IMR-90 (cell line): ENCODE measurements at regions not wholly inside any gene's neighbourhood (a gene's known extent, or its start where the extent isn't known, plus 50 kb on each side); places are given as distances from the start of the nearest gene placed in this dataset.

Experiments
- ATAC-seq: fragments of 200-7000 bp; cut with Tn5 transposase; 2 replicates; pipeline ENCODE4 v1.9.1; 2020; ENCODE audit warnings: low read depth, mild to moderate bottlenecking, moderate library complexity
- BruUV-seq: library from RNA; stranded (reverse); fragments of 400-500 nt; replicated peaks from 2 replicates; lab custom pipeline; 2021; lab: Mats Ljungman, UMichigan
- CTCF ChIA-PET: fragments of 300-600 bp; formaldehyde crosslinking; extraction: SDS; loops from one replicate; lab custom pipeline; 2021; ENCODE audit warnings: antibody characterized with exemption; lab: Yijun Ruan, JAX
- POLR2A ChIA-PET: fragments of 300-600 bp; sonication (Branson Sonifier 250); formaldehyde crosslinking; loops from one replicate; lab custom pipeline; 2022; ENCODE audit warnings: antibody characterized with exemption; ENCODE audit not compliant: unreplicated experiment; lab: Charles Lee
- DNase-seq: peaks from one replicate; pipeline ENCODE4 v3.0.0; 2013
- H2AFZ ChIP-seq: replicated peaks from 2 replicates; pipeline ENCODE3; 2013; ENCODE audit warnings: low read length, mild to moderate bottlenecking; ENCODE audit not compliant: poor library complexity
- H2AK5ac ChIP-seq: 2 replicates; pipeline ENCODE4 v1.6.1; 2013; ENCODE audit warnings: low read depth, low read length, inconsistent platforms
- H2AK9ac ChIP-seq: replicated peaks from 2 replicates; pipeline ENCODE3; 2013; ENCODE audit warnings: mild to moderate bottlenecking, low read depth, low read length, moderate library complexity; ENCODE audit not compliant: poor library complexity
- H2BK120ac ChIP-seq: 2 replicates; pipeline ENCODE4 v1.6.1; 2013; ENCODE audit warnings: low read depth, low read length, inconsistent platforms
- H2BK15ac ChIP-seq: 3 replicates; pipeline ENCODE4 v1.6.1; 2013; ENCODE audit warnings: low read depth, low read length, inconsistent platforms
- H2BK20ac ChIP-seq: 2 replicates; pipeline ENCODE4 v1.6.1; 2013; ENCODE audit warnings: low read depth, mild to moderate bottlenecking, inconsistent platforms, low read length, moderate library complexity
- H2BK5ac ChIP-seq: 2 replicates; pipeline ENCODE4 v1.6.1; 2013; ENCODE audit warnings: mild to moderate bottlenecking, low read depth, low read length, inconsistent platforms; ENCODE audit not compliant: poor library complexity, severe bottlenecking
- H3K14ac ChIP-seq: replicated peaks from 2 replicates; pipeline ENCODE4 v1.6.1; 2013; ENCODE audit warnings: low read depth, low read length, inconsistent platforms
- H3K18ac ChIP-seq: 2 replicates; pipeline ENCODE4 v1.6.1; 2013; ENCODE audit warnings: low read depth, low read length, control low read depth
- H3K23ac ChIP-seq: 2 replicates; pipeline ENCODE4 v1.6.1; 2013; ENCODE audit warnings: low read depth, low read length, inconsistent platforms
- H3K27ac ChIP-seq: 2 replicates; pipeline ENCODE4 v1.5.1; 2013; ENCODE audit warnings: mild to moderate bottlenecking, control low read depth, low read length; ENCODE audit not compliant: insufficient read depth
- H3K27me3 ChIP-seq: 2 replicates; pipeline ENCODE4 v1.6.1; 2013; ENCODE audit warnings: low read length; ENCODE audit not compliant: control insufficient read depth, insufficient read depth
- H3K36me3 ChIP-seq: 2 replicates; pipeline ENCODE4 v1.6.1; 2013; ENCODE audit warnings: low read length, mixed read lengths; ENCODE audit not compliant: control insufficient read depth, insufficient read depth
- H3K4ac ChIP-seq: 2 replicates; pipeline ENCODE4 v1.6.1; 2013; ENCODE audit warnings: low read depth, low read length, inconsistent platforms
- H3K4me1 ChIP-seq: 2 replicates; pipeline ENCODE4 v1.6.1; 2013; ENCODE audit warnings: low read length, mixed read lengths; ENCODE audit not compliant: control insufficient read depth, insufficient read depth
- H3K4me2 ChIP-seq: 2 replicates; pipeline ENCODE4 v1.6.1; 2013; ENCODE audit warnings: low read depth, mild to moderate bottlenecking, control low read depth, low read length, moderate library complexity
- H3K4me3 ChIP-seq: 2 replicates; pipeline ENCODE4 v1.5.1; 2013; ENCODE audit warnings: low read depth, mild to moderate bottlenecking, control low read depth, low read length, moderate library complexity; ENCODE audit not compliant: insufficient read depth
- H3K56ac ChIP-seq: 2 replicates; pipeline ENCODE4 v1.6.1; 2013; ENCODE audit warnings: low read length, inconsistent platforms; ENCODE audit not compliant: insufficient read depth; ENCODE audit errors: extremely low read depth
- H3K79me1 ChIP-seq, 2 experiments: 2 replicates each; pipeline ENCODE4 v1.6.1; 2013; ENCODE audit warnings: low read length in 2 of 2, inconsistent platforms in 1 of 2, low read depth in 1 of 2
- H3K9ac ChIP-seq: 2 replicates; pipeline ENCODE4 v1.6.1; 2013; ENCODE audit warnings: low read depth, low read length, control low read depth
- H3K9me1 ChIP-seq: 2 replicates; pipeline ENCODE4 v1.6.1; 2013; ENCODE audit warnings: low read length, inconsistent platforms; ENCODE audit not compliant: insufficient read depth
- H3K9me3 ChIP-seq: 2 replicates; pipeline ENCODE4 v1.6.1; 2013; ENCODE audit warnings: low read length; ENCODE audit not compliant: control insufficient read depth, insufficient read depth
- H4K20me1 ChIP-seq: 2 replicates; pipeline ENCODE4 v1.6.1; 2013; ENCODE audit warnings: low read length, inconsistent platforms; ENCODE audit not compliant: insufficient read depth
- H4K5ac ChIP-seq: 2 replicates; pipeline ENCODE4 v1.6.1; 2013; ENCODE audit warnings: mild to moderate bottlenecking, low read depth, low read length, control low read depth
- H4K8ac ChIP-seq, 2 experiments: 2 replicates each; pipeline ENCODE4 v1.6.1; 2013; ENCODE audit warnings: low read depth in 2 of 2, low read length in 2 of 2, control low read depth in 1 of 2, inconsistent platforms in 1 of 2
- H4K91ac ChIP-seq: 2 replicates; pipeline ENCODE4 v1.6.1; 2013; ENCODE audit warnings: low read depth, low read length, inconsistent platforms; ENCODE audit not compliant: insufficient read depth
- MAFK ChIP-seq: IDR thresholded peaks from 2 replicates; pipeline ENCODE4 v1.6.1; 2012; ENCODE audit warnings: low read depth, low read length, improper control_type of control experiment
- NFE2L2 ChIP-seq: fragments of 150-350 bp; IDR thresholded peaks from 2 replicates; pipeline ENCODE4 v1.6.1; 2016; ENCODE audit warnings: low read depth, mild to moderate bottlenecking, low read length
- RFX5 ChIP-seq: IDR thresholded peaks from 2 replicates; pipeline ENCODE4 v1.8.0; 2012; ENCODE audit warnings: low read depth, mild to moderate bottlenecking, low read length, moderate library complexity
- WGBS, 2 experiments: methylation state at CpG; one replicate each; pipeline versions ENCODE4 v1.1.5 to v1.1.7; 2013; ENCODE audit warnings: missing lambda C conversion rate in 2 of 2; ENCODE audit not compliant: insufficient read length in 1 of 2; ENCODE audit errors: extremely low coverage in 2 of 2; 5-methylcytosine and 5-hydroxymethylcytosine counted together
- dilution Hi-C: fragments of 300-500 bp; cut with HindIII; formaldehyde crosslinking; loops from one replicate; pipeline ENCODE4 v1.14.3; 2018; ENCODE audit warnings: low sequenced_read_pairs; ENCODE audit not compliant: unreplicated experiment
- in situ Hi-C: fragments of 300-500 bp; cut with MboI; formaldehyde crosslinking; loops from 3 replicates; pipeline ENCODE4 v1.14.3; 2019; ENCODE audit warnings: low sequenced_read_pairs, inconsistent platforms, mixed read lengths
- intact Hi-C: fragments of 100-400 bp; cut with micrococcal nuclease; formaldehyde crosslinking; loops from 2 replicates; pipeline ENCODE4 v1.10.0; 2022

- no peaks in the 10 kb centered on the region for H3K9me3 ChIP-seq
- no peaks in the 10 kb centered on the region for H4K20me1 ChIP-seq
- H3K4me3 ChIP-seq, result no peak overlapping the region
- H3K23ac ChIP-seq, result peak overlapping the region; percentile 74; the same call in 1 of the 2 replicates
- peak overlapping the region; percentile 89 for H2BK20ac ChIP-seq
- peak overlapping the region; percentile 77; the same call in 1 of the 3 replicates for H2BK15ac ChIP-seq
- H3K4me2 ChIP-seq, result no peak overlapping the region
- H4K5ac ChIP-seq, result peak overlapping the region; percentile 37; the same call in 1 of the 2 replicates
- H2BK120ac ChIP-seq, result peak overlapping the region; percentile 92
- ATAC-seq (peak; percentile 8; the same call in 1 of the 2 replicates), DNase-seq (peak; percentile 81)
- H2AK5ac ChIP-seq, result peak overlapping the region; percentile 95
- H4K8ac ChIP-seq, result peak overlapping the region; percentile 32 to 78; a peak in 3 of 4 replicates
- no peaks in the 10 kb centered on the region for H3K27me3 ChIP-seq
- H3K56ac ChIP-seq, result peak overlapping the region; percentile 72; the same call in 1 of the 2 replicates
- TF ChIP-seq RFX5 (0 out of 2 replicates have a peak, but pooled peaks have one; percentile 55), NFE2L2 (no peak), MAFK (peak; percentile 13; the same call in 1 of the 2 replicates)
- ChIA-PET POLR2A (no interaction called here), CTCF (interaction anchor here (0.8 kb wide), 1 partner anchor 25 kb away, joined by 3 read pairs; no protein-coding TSS in a partner anchor)
- peak overlapping the region; percentile 79; the same call in 1 of the 2 replicates for H3K27ac ChIP-seq
- peak overlapping the region; percentile 84 for H3K14ac ChIP-seq
- H3K36me3 ChIP-seq, result no peaks in the 10 kb centered on the region
- peaks cover 11% of the 10 kb centered on the region for H3K9me1 ChIP-seq
- H3K9ac ChIP-seq, result peak overlapping the region; percentile 9; the same call in 1 of the 2 replicates
- no CpG with 5 or more reads among the region's 7 CpGs for WGBS, 2 experiments
- in situ Hi-C loops (no loop called here), intact Hi-C loops (loop anchor here (1.0 kb wide), 1 partner anchor 25 kb away; no protein-coding TSS in a partner anchor), dilution Hi-C loops (no loop called here)
- H3K79me1 ChIP-seq, result no peaks in the 10 kb centered on the region
- H2AFZ ChIP-seq, result peak overlapping the region; percentile 82
- no TSS peak for BruUV-seq
- H3K4ac ChIP-seq, result peak overlapping the region; percentile 92
- peak overlapping the region; percentile 74 for H2BK5ac ChIP-seq
- H3K18ac ChIP-seq, result peak overlapping the region; percentile 80
- peak overlapping the region; percentile 91 for H4K91ac ChIP-seq
- peak overlapping the region; percentile 89 for H2AK9ac ChIP-seq
- H3K4me1 ChIP-seq, result peaks cover 15% of the 10 kb centered on the region
These were observed 244.0 kb upstream of the HS6ST1 start for GRCh38 chr2:128562471-128563347.
